Caco-2 (cell line): ENCODE measurements at regions not wholly inside any gene's neighbourhood (a gene's known extent, or its start where the extent isn't known, plus 50 kb on each side); places are given as distances from the start of the nearest gene placed in this dataset.

Source experiments
- BruUV-seq: library from RNA; stranded (reverse); fragments of 400-500 nt; replicated peaks from 2 replicates; lab custom pipeline; 2021; lab: Mats Ljungman, UMichigan
- CTCF ChIA-PET: fragments of 300-600 bp; sonication (Branson Sonifier 250); formaldehyde crosslinking; loops from one replicate; lab custom pipeline; 2022; ENCODE audit warnings: antibody characterized with exemption; lab: Charles Lee
- POLR2A ChIA-PET: fragments of 300-600 bp; sonication (Branson Sonifier 250); formaldehyde crosslinking; loops from one replicate; lab custom pipeline; 2022; ENCODE audit warnings: antibody characterized with exemption; lab: Charles Lee
- DNase-seq, 2 experiments: peaks; one replicate each; pipeline versions ENCODE4 v3.0.0 to v3.0.0-alpha.2; 2020 to 2022
- H3K27me3 ChIP-seq: replicated peaks from 2 replicates; pipeline ENCODE4 v1.6.0; 2011; ENCODE audit warnings: low read length; ENCODE audit not compliant: control insufficient read depth, insufficient read depth
- H3K36me3 ChIP-seq: 2 replicates; pipeline ENCODE4 v1.5.1; 2011; ENCODE audit warnings: low read length; ENCODE audit not compliant: control insufficient read depth, insufficient read depth
- H3K4me1 ChIP-seq: fragments of 250-450 bp; sonication (Bioruptor Pico); 2 replicates; pipeline ENCODE4 v1.5.1; 2020; ENCODE audit warnings: mild to moderate bottlenecking
- H3K4me3 ChIP-seq: 2 replicates; pipeline ENCODE4 v1.5.1; 2011; ENCODE audit warnings: low read depth, mild to moderate bottlenecking, control low read depth, low read length
- H3K9me3 ChIP-seq: fragments of 250-450 bp; sonication (Bioruptor Pico); 2 replicates; pipeline ENCODE4 v1.5.1; 2020; ENCODE audit warnings: mild to moderate bottlenecking, moderate library complexity
- H3K27ac Mint-ChIP-seq: one replicate; pipeline ENCODE4 v1.8.0; 2022; ENCODE audit warnings: mixed read lengths; ENCODE audit not compliant: unreplicated experiment
- H3K27me3 Mint-ChIP-seq: one replicate; pipeline ENCODE4 v1.8.0; 2022; ENCODE audit warnings: mixed read lengths; ENCODE audit not compliant: insufficient read depth, unreplicated experiment
- H3K36me3 Mint-ChIP-seq: one replicate; pipeline ENCODE4 v1.8.0; 2022; ENCODE audit warnings: mild to moderate bottlenecking, mixed read lengths; ENCODE audit not compliant: insufficient read depth, unreplicated experiment
- H3K4me1 Mint-ChIP-seq: one replicate; pipeline ENCODE4 v1.8.0; 2022; ENCODE audit warnings: low read depth, mixed read lengths; ENCODE audit not compliant: unreplicated experiment
- H3K4me3 Mint-ChIP-seq: one replicate; pipeline ENCODE4 v1.8.0; 2022; ENCODE audit warnings: mild to moderate bottlenecking, moderate library complexity, mixed read lengths; ENCODE audit not compliant: unreplicated experiment
- H3K9me3 Mint-ChIP-seq: one replicate; pipeline ENCODE4 v1.8.0; 2022; ENCODE audit warnings: mixed read lengths; ENCODE audit not compliant: unreplicated experiment
- CTCF ChIP-seq, 2 experiments: fragments of 200-600 bp in 1 of 2; IDR thresholded peaks; 1 replicate in 1 of 2; 2 replicates in 1 of 2; pipeline versions ENCODE4 v1.5.1 to v1.8.0; 2011 to 2022; ENCODE audit warnings: antibody characterized with exemption in 1 of 2, control low read depth in 1 of 2, inconsistent platforms in 1 of 2, low read depth in 1 of 2, low read length in 1 of 2, mild to moderate bottlenecking in 1 of 2, moderate library complexity in 1 of 2; ENCODE audit not compliant: insufficient read depth in 1 of 2, severe bottlenecking in 1 of 2, unreplicated experiment in 1 of 2
- intact Hi-C: fragments of 100-400 bp; cut with micrococcal nuclease; formaldehyde crosslinking; loops from one replicate; pipeline ENCODE4 v1.10.0; 2022; ENCODE audit not compliant: unreplicated experiment

- no TSS peak for BruUV-seq
- CTCF ChIA-PET = no interaction called here
- H3K4me1 Mint-ChIP-seq = no peaks in the 10 kb centered on the region
- H3K27ac Mint-ChIP-seq = no peak overlapping the region
- no peak for TF ChIP-seq CTCF (IDR thresholded peaks at IDR 0.05; ENCODE audit: insufficient read depth in 1 of 2, low read depth in 1 of 2, low read length in 1 of 2, severe bottlenecking in 1 of 2, unreplicated experiment in 1 of 2)
- no peak for DNase-seq
- Histone ChIP-seq H3K9me3 (no peaks in the 10 kb centered on the region), H3K36me3 (no peaks in the 10 kb centered on the region), H3K27me3 (no peaks in the 10 kb centered on the region), H3K4me3 (no peak overlapping the region), H3K4me1 (no peaks in the 10 kb centered on the region)
- POLR2A ChIA-PET = no interaction called here
- H3K4me3 Mint-ChIP-seq = no peak overlapping the region
- peaks cover 2% of the 10 kb centered on the region for H3K27me3 Mint-ChIP-seq
- H3K9me3 Mint-ChIP-seq = no peaks in the 10 kb centered on the region
- intact Hi-C loops = no loop called here
- no peaks in the 10 kb centered on the region for H3K36me3 Mint-ChIP-seq
These were observed 114.1 kb downstream of the MXRA5 start for GRCh38 chrX:3232262-3232923.

GRCh38 chrX:3231766-3232165 is 114.7 kb downstream of the MXRA5 start:
- intact Hi-C loops = no loop called here
- ChIA-PET CTCF (no interaction called here), POLR2A (no interaction called here)
- Histone ChIP-seq H3K4me3 (no peak overlapping the region), H3K9me3 (no peaks in the 10 kb centered on the region), H3K4me1 (no peaks in the 10 kb centered on the region), H3K27me3 (no peaks in the 10 kb centered on the region), H3K36me3 (no peaks in the 10 kb centered on the region)
- H3K36me3 Mint-ChIP-seq = no peaks in the 10 kb centered on the region
- H3K4me3 Mint-ChIP-seq = no peak overlapping the region
- H3K4me1 Mint-ChIP-seq = no peaks in the 10 kb centered on the region
- no peaks in the 10 kb centered on the region for H3K9me3 Mint-ChIP-seq
- H3K27ac Mint-ChIP-seq = no peak overlapping the region
- BruUV-seq = no TSS peak
- no peak for DNase-seq
- TF ChIP-seq CTCF (IDR thresholded peaks at IDR 0.05; ENCODE audit: insufficient read depth in 1 of 2, low read depth in 1 of 2, low read length in 1 of 2, severe bottlenecking in 1 of 2, unreplicated experiment in 1 of 2) = no peak
- H3K27me3 Mint-ChIP-seq = peaks cover 2% of the 10 kb centered on the region

- Mint-ChIP-seq H3K4me1 (no peaks in the 10 kb centered on the region), H3K4me3 (no peak overlapping the region), H3K27me3 (peaks cover 2% of the 10 kb centered on the region), H3K27ac (no peak overlapping the region), H3K36me3 (no peaks in the 10 kb centered on the region), H3K9me3 (no peaks in the 10 kb centered on the region)
- Histone ChIP-seq H3K36me3 (no peaks in the 10 kb centered on the region), H3K9me3 (no peaks in the 10 kb centered on the region), H3K27me3 (no peaks in the 10 kb centered on the region), H3K4me3 (no peak overlapping the region), H3K4me1 (no peaks in the 10 kb centered on the region)
- DNase-seq = no peak
- intact Hi-C loops = no loop called here
- no peak for TF ChIP-seq CTCF (IDR thresholded peaks at IDR 0.05; ENCODE audit: insufficient read depth in 1 of 2, low read depth in 1 of 2, low read length in 1 of 2, severe bottlenecking in 1 of 2, unreplicated experiment in 1 of 2)
- CTCF ChIA-PET = no interaction called here
- POLR2A ChIA-PET = no interaction called here
- BruUV-seq = no TSS peak
These were observed 116.0 kb downstream of the MXRA5 start for GRCh38 chrX:3230496-3230895.
